ENCODE measurements at regions not wholly inside any gene's neighbourhood (a gene's known extent, or its start where the extent isn't known, plus 50 kb on each side); places are given as distances from the start of the nearest gene placed in this dataset.

DNA sequence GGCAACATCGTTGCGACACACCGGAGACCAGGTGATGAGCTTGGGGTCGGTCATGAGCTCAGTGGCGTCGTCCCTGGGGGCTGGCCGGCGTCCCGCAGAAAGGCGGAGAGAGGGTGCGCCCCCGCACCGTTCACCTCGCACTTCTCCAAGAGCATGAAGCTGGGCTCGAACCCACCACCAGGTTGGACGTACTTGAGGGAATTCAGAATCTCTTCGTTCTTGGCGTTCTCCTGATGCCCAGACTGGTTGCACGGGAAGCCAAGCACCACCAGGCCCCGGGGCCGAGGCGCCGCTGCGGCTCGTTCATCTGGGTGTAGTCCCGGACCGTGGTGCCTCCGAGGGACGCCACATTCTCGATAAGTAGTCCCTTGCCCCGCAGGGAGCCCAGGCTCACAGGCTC is 176.6 kb upstream of the ADAMTS5 start:
- no peaks in the 10 kb centered on the region for H3K27me3 ChIP-seq
- no peaks in the 10 kb centered on the region for H3K4me1 ChIP-seq
- H3K9me3 ChIP-seq, result no peaks in the 10 kb centered on the region
- H3K36me3 ChIP-seq, result no peaks in the 10 kb centered on the region
- no peak overlapping the region for H3K4me3 ChIP-seq
- H3K27ac ChIP-seq, result no peak overlapping the region
- no peak for DNase-seq
- TF ChIP-seq, protein P1, sequence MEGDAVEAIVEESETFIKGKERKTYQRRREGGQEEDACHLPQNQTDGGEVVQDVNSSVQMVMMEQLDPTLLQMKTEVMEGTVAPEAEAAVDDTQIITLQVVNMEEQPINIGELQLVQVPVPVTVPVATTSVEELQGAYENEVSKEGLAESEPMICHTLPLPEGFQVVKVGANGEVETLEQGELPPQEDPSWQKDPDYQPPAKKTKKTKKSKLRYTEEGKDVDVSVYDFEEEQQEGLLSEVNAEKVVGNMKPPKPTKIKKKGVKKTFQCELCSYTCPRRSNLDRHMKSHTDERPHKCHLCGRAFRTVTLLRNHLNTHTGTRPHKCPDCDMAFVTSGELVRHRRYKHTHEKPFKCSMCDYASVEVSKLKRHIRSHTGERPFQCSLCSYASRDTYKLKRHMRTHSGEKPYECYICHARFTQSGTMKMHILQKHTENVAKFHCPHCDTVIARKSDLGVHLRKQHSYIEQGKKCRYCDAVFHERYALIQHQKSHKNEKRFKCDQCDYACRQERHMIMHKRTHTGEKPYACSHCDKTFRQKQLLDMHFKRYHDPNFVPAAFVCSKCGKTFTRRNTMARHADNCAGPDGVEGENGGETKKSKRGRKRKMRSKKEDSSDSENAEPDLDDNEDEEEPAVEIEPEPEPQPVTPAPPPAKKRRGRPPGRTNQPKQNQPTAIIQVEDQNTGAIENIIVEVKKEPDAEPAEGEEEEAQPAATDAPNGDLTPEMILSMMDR (IDR thresholded peaks at IDR 0.05), result no peak
- no peak for TF ChIP-seq POLR2A (IDR thresholded peaks at IDR 0.05)

- H3K27ac ChIP-seq, result no peak overlapping the region
- H3K27me3 ChIP-seq, result no peaks in the 10 kb centered on the region
- no peaks in the 10 kb centered on the region for H3K4me1 ChIP-seq
- TF ChIP-seq POLR2A (IDR thresholded peaks at IDR 0.05), result no peak
- TF ChIP-seq, protein P1 (IDR thresholded peaks at IDR 0.05), result no peak
- H3K36me3 ChIP-seq, result no peaks in the 10 kb centered on the region
- H3K9me3 ChIP-seq, result no peaks in the 10 kb centered on the region
- no peak overlapping the region for H3K4me3 ChIP-seq
- DNase-seq, result no peak
Observed at GRCh38 chr21:27139526-27139925, 172.6 kb upstream of the ADAMTS5 start.

GRCh38 chr21:27134516-27134915 is 167.6 kb upstream of the ADAMTS5 start:
- Histone ChIP-seq H3K4me1 (no peaks in the 10 kb centered on the region), H3K27me3 (no peaks in the 10 kb centered on the region), H3K36me3 (no peaks in the 10 kb centered on the region), H3K27ac (no peak overlapping the region), H3K4me3 (no peak overlapping the region), H3K9me3 (no peaks in the 10 kb centered on the region)
- TF ChIP-seq, protein P1 (IDR thresholded peaks at IDR 0.05), result no peak
- TF ChIP-seq POLR2A (IDR thresholded peaks at IDR 0.05), result no peak
- no peak for DNase-seq

- TF ChIP-seq, protein P1 (IDR thresholded peaks at IDR 0.05), result no peak
- no peak for TF ChIP-seq POLR2A (IDR thresholded peaks at IDR 0.05)
- DNase-seq, result no peak
- H3K4me3 ChIP-seq, result no peak overlapping the region
- H3K27me3 ChIP-seq, result no peaks in the 10 kb centered on the region
- H3K4me1 ChIP-seq, result no peaks in the 10 kb centered on the region
- no peak overlapping the region for H3K27ac ChIP-seq
- no peaks in the 10 kb centered on the region for H3K36me3 ChIP-seq
- no peaks in the 10 kb centered on the region for H3K9me3 ChIP-seq
Observed at GRCh38 chr21:27132266-27132665, 165.4 kb upstream of the ADAMTS5 start.

- Histone ChIP-seq H3K4me1 (no peaks in the 10 kb centered on the region), H3K4me3 (no peak overlapping the region), H3K27ac (no peak overlapping the region), H3K27me3 (no peaks in the 10 kb centered on the region), H3K9me3 (no peaks in the 10 kb centered on the region), H3K36me3 (no peaks in the 10 kb centered on the region)
- no peak for DNase-seq
- TF ChIP-seq POLR2A (IDR thresholded peaks at IDR 0.05), result no peak
Observed at GRCh38 chr21:27130154-27130553, 163.3 kb upstream of the ADAMTS5 start.

DNA sequence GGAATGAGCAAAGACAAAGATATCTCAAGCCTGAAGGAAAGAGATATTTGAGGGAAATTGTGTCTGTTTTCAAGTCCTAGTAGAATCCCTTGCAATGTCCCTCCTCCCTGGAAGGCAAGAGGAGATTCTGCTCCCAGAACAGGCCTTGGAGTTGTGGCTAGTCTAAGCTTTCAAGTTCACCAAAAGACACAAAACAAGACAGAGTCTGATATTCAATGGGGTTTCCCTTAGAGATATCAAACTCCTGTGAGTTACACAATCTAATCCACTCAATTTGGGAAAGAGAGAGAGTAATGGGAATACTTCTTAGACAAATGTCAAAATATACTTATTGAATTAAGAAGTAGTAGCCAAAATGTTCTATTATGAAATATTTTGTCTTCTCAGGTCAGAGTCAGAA is 162.8 kb upstream of the ADAMTS5 start:
- no peak overlapping the region for H3K4me3 ChIP-seq
- H3K36me3 ChIP-seq, result no peaks in the 10 kb centered on the region
- no peak overlapping the region for H3K27ac ChIP-seq
- H3K9me3 ChIP-seq, result no peaks in the 10 kb centered on the region
- H3K27me3 ChIP-seq, result no peaks in the 10 kb centered on the region
- no peak for TF ChIP-seq POLR2A (IDR thresholded peaks at IDR 0.05)
- TF ChIP-seq, protein P1 (IDR thresholded peaks at IDR 0.05), result no peak
- no peaks in the 10 kb centered on the region for H3K4me1 ChIP-seq
- DNase-seq, result no peak
